Type B pancreatic cell (in vitro differentiated cells): ENCODE measurements at regions not wholly inside any gene's neighbourhood (a gene's known extent, or its start where the extent isn't known, plus 50 kb on each side); places are given as distances from the start of the nearest gene placed in this dataset.
"Not testable (repeated sequence)": the region's sequence is repeated elsewhere in the genome, so short reads cannot be mapped to it uniquely, and the experiment has no call there.

Source experiments
- DNase-seq: peaks from one replicate; pipeline ENCODE4 v3.0.0; 2021; ENCODE audit warnings: mixed read lengths; ENCODE audit not compliant: unreplicated experiment; ENCODE audit errors: extremely low spot score
- H3K27ac Mint-ChIP-seq: 2 replicates; pipeline ENCODE4 v1.8.0; 2021; ENCODE audit warnings: mild to moderate bottlenecking, mixed read lengths
- H3K27me3 Mint-ChIP-seq: 2 replicates; pipeline ENCODE4 v1.8.0; 2021; ENCODE audit warnings: mixed read lengths
- H3K36me3 Mint-ChIP-seq: 2 replicates; pipeline ENCODE4 v1.8.0; 2021; ENCODE audit warnings: mixed read lengths
- H3K4me1 Mint-ChIP-seq: one replicate; pipeline ENCODE4 v1.8.0; 2021; ENCODE audit warnings: mixed read lengths; ENCODE audit not compliant: unreplicated experiment
- H3K4me3 Mint-ChIP-seq: 2 replicates; pipeline ENCODE4 v1.8.0; 2021; ENCODE audit warnings: mild to moderate bottlenecking, mixed read lengths
- H3K9me3 Mint-ChIP-seq: 2 replicates; pipeline ENCODE4 v1.8.0; 2021; ENCODE audit warnings: mixed read lengths
- TF ChIP-seq, protein P1 (sequence below): fragments of 200-600 bp; sonication (generic); conservative IDR thresholded peaks from 2 replicates; pipeline ENCODE4 v1.5.0; 2021; ENCODE audit warnings: antibody characterized with exemption, mild to moderate bottlenecking

DNA sequence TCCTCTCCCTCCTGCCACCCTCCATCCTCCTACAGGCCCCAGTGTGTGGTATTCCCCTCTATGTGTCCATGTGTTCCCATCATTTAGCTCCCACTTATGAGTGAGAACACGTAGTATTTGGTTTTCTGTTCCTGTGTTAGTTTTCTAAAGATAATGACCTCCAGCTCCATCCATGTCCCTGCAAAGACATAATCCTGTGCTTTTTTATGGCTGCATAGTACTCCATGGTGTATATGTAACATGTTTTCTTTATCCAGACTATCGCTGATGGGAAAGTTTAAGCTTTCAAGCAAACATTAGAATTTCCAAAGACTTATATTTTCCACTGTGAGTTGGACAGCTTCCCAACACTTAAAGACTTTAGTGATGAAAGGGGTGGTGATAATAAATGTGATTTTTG is 105.9 kb upstream of the PIAS1 start:
- Mint-ChIP-seq H3K27ac (no peak overlapping the region), H3K4me1 (peaks cover 25% of the 10 kb centered on the region), H3K4me3 (no peak overlapping the region), H3K36me3 (peaks cover 3% of the 10 kb centered on the region), H3K27me3 (no peaks in the 10 kb centered on the region), H3K9me3 (no peaks in the 10 kb centered on the region)
- TF ChIP-seq, protein P1, sequence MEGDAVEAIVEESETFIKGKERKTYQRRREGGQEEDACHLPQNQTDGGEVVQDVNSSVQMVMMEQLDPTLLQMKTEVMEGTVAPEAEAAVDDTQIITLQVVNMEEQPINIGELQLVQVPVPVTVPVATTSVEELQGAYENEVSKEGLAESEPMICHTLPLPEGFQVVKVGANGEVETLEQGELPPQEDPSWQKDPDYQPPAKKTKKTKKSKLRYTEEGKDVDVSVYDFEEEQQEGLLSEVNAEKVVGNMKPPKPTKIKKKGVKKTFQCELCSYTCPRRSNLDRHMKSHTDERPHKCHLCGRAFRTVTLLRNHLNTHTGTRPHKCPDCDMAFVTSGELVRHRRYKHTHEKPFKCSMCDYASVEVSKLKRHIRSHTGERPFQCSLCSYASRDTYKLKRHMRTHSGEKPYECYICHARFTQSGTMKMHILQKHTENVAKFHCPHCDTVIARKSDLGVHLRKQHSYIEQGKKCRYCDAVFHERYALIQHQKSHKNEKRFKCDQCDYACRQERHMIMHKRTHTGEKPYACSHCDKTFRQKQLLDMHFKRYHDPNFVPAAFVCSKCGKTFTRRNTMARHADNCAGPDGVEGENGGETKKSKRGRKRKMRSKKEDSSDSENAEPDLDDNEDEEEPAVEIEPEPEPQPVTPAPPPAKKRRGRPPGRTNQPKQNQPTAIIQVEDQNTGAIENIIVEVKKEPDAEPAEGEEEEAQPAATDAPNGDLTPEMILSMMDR = no peak
- no peak for DNase-seq

DNA sequence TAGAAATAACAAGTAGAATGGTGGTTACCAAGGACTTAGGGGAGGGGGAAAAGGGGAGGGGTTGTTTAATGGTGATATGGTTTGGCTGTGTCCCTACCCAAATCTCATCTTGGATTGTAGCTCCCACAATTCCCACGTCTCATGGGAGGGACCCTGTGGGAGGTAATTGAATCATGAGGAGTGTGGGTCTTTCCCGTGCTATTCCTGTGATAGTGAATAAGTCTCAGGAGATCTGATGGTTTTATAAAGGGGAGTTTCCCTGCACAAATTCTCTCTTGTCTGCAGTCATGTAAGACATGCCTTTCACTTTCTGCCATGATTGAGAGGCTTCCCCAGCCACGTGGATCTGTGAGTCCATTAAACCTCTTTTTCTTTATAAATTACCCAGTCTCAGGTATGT is 102.9 kb upstream of the PIAS1 start:
- H3K27me3 Mint-ChIP-seq, H3K4me3 Mint-ChIP-seq, H3K27ac Mint-ChIP-seq, H3K36me3 Mint-ChIP-seq, DNase-seq: not testable (repeated sequence)
- Mint-ChIP-seq H3K4me1 (peaks cover 33% of the 10 kb centered on the region), H3K9me3 (peaks cover 11% of the 10 kb centered on the region)

DNA sequence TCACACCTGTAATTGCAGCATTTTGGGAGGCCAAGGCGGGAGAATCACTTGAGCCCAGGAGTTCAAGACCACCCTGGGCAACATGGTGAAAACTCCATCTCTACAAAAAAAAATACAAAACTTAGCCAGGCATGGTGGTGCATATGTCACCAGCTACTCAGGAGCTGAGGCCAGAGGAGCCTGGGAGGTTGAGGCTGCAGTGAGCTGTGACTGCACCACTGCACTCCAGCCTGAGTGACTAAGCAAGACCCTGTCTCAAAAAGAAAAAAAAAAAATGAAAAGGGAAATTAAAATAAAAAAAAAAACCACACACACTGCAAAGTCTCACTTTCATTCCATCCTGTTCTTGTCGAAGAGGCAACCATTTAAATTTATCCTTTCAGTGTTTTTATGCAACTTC is 100.8 kb upstream of the PIAS1 start:
- peaks cover 8% of the 10 kb centered on the region for H3K36me3 Mint-ChIP-seq
- H3K27me3 Mint-ChIP-seq = no peaks in the 10 kb centered on the region
- no peak overlapping the region for H3K27ac Mint-ChIP-seq
- TF ChIP-seq, protein P1 = no peak
- no peak for DNase-seq
- no peak overlapping the region for H3K4me3 Mint-ChIP-seq
- peaks cover 15% of the 10 kb centered on the region for H3K9me3 Mint-ChIP-seq
- H3K4me1 Mint-ChIP-seq = peaks cover 23% of the 10 kb centered on the region

DNA sequence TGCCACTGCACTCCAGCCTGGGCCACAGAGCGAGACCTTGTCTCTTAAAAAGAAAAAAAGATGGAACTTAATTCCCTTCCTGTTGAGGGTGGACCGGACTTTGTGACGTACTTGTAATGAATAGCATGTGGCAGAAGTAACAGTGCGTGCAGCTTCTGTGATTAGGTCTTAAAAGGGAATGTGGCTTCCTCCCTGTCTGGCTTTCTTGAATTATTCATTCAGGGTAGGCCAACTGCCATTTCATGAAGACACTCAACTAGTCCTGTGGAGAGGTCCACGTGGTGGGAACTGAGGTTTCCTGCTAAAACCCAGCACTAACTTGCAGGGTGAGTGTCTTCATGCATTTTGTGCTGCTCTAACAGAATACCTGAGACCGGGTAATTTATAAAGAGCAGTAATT is 98.9 kb upstream of the PIAS1 start:
- DNase-seq = no peak

DNA sequence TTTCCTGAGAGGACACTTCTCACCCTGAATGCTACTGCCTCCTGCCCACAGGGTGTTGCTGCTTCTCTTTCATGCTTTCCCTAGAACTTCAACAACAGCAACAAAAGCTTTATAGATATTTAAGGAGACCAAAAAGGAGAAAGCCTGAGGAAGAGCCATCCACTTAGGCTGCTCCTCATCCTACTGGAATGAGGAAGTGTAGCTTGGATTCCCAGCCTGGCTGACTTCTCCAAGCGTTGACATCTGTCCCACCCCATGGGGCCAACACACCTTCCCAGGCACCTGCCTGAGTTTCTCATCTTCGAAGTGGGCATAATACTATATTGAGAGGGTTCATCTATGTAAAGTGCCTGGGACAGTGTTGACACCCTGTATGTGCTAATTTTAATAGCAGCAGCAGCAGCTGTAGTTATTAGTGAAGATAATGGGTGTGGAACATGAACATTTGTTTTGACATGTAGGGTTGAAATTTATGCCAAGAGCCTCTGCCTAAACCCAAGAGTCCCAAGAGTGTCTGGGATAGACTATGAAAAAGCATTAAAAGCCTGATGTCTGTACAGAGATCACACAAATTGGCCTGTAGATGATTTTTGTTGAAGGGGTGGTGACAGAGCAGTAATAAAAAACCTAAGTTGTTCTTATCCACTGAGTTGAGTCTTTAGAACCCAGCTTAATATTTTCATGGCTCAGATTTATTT is 96.5 kb upstream of the PIAS1 start:
- H3K4me1 Mint-ChIP-seq = peaks cover 34% of the 10 kb centered on the region
- no peaks in the 10 kb centered on the region for H3K27me3 Mint-ChIP-seq
- H3K36me3 Mint-ChIP-seq = peaks cover 7% of the 10 kb centered on the region
- no peak overlapping the region for H3K27ac Mint-ChIP-seq
- H3K9me3 Mint-ChIP-seq = peaks cover 15% of the 10 kb centered on the region
- H3K4me3 Mint-ChIP-seq = no peak overlapping the region
- no peak for DNase-seq
- TF ChIP-seq, protein P1 = no peak

More for the DNA sequence above, 98.9 kb upstream of the PIAS1 start:
- Mint-ChIP-seq H3K4me3 (no peak overlapping the region), H3K4me1 (peaks cover 23% of the 10 kb centered on the region), H3K27ac (peak overlapping the region; percentile 73), H3K27me3 (no peaks in the 10 kb centered on the region), H3K36me3 (peaks cover 7% of the 10 kb centered on the region), H3K9me3 (peaks cover 15% of the 10 kb centered on the region)
- TF ChIP-seq, protein P1 = no peak

DNA sequence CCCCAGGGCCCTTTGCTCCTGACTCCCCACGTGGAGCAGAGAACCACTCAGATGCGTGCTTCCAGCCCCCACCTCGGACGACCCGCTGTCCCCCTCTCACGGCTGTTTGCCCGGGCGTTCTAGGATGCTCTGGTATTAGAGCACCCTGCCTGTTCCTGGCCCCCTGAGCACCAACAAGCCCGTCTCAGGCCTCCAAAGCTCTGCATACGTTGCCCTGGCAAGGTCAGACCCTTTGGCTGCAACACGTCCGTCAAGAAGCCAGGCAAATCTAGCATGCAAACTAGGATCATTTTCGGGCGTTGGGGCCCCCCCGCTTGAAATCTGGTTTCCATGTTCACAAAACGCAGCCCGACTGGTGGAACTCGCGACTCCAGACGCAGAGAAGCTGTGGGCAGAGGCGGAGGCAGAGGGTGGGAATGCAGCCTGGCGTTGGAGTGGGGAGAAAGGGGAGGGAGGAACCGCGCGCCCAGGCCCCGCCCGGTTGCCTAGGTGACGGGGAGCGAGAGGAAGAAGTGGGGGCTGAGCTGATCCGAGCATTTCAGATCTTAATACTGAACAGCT is 86.2 kb upstream of the PIAS1 start:
- Mint-ChIP-seq H3K27me3 (no peaks in the 10 kb centered on the region), H3K27ac (peak overlapping the region; percentile 77), H3K36me3 (no peaks in the 10 kb centered on the region), H3K4me1 (peaks cover 20% of the 10 kb centered on the region), H3K9me3 (no peaks in the 10 kb centered on the region), H3K4me3 (peak overlapping the region; percentile 88)
- DNase-seq = peak; percentile 84
- TF ChIP-seq, protein P1 = no peak
